NCI-H1417 treated with DMSO at 0.1 percent for 48 hours (cell line): ENCODE measurements at regions not wholly inside any gene's neighbourhood (a gene's known extent, or its start where the extent isn't known, plus 50 kb on each side); places are given as distances from the start of the nearest gene placed in this dataset.

Source experiments
- DNase-seq: peaks from one replicate; lab custom pipeline; 2025; lab: John Stamatoyannopoulos, UW

- no peak for DNase-seq
Measured at GRCh38 chr1:80994038-80994437, 806.7 kb upstream of the ADGRL2 start.

- DNase-seq: no peak
Measured at GRCh38 chr1:80993154-80993980, 807.4 kb upstream of the ADGRL2 start.

- no peak for DNase-seq
Measured at GRCh38 chr1:80989455-80989854, 811.3 kb upstream of the ADGRL2 start.

GRCh38 chr1:80988926-80989325 lies 811.8 kb upstream of the ADGRL2 start:
- DNase-seq: no peak

GRCh38 chr1:80987824-80988223 lies 812.9 kb upstream of the ADGRL2 start:
- DNase-seq: no peak

GRCh38 chr1:80987106-80987505 lies 813.6 kb upstream of the ADGRL2 start:
- DNase-seq: no peak

GRCh38 chr1:80982831-80983230 lies 817.9 kb upstream of the ADGRL2 start:
- no peak for DNase-seq

GRCh38 chr1:80973101-80973500 lies 827.6 kb upstream of the ADGRL2 start:
- no peak for DNase-seq

- no peak for DNase-seq
Measured at GRCh38 chr1:80966266-80966665, 834.5 kb upstream of the ADGRL2 start.

- no peak for DNase-seq
Measured at GRCh38 chr1:80962564-80962963, 838.2 kb upstream of the ADGRL2 start.

- DNase-seq: no peak
Measured at GRCh38 chr1:80961464-80962190, 839.1 kb upstream of the ADGRL2 start.

- no peak for DNase-seq
Measured at GRCh38 chr1:80933346-80933745, 867.4 kb upstream of the ADGRL2 start.

- DNase-seq: no peak
Measured at GRCh38 chr1:80931178-80931577, 869.6 kb upstream of the ADGRL2 start.

- no peak for DNase-seq
Measured at GRCh38 chr1:80929868-80930508, 870.7 kb upstream of the ADGRL2 start.

GRCh38 chr1:80926531-80926930 lies 874.2 kb upstream of the ADGRL2 start:
- no peak for DNase-seq

- no peak for DNase-seq
Measured at GRCh38 chr1:80925130-80925805, 875.5 kb upstream of the ADGRL2 start.

- no peak for DNase-seq
Measured at GRCh38 chr1:80924290-80924689, 876.4 kb upstream of the ADGRL2 start.

- no peak for DNase-seq
Measured at GRCh38 chr1:80922906-80923305, 877.8 kb upstream of the ADGRL2 start.

- DNase-seq: no peak
Measured at GRCh38 chr1:80919426-80919825, 881.3 kb upstream of the ADGRL2 start.

- no peak for DNase-seq
Measured at GRCh38 chr1:80918380-80918779, 882.4 kb upstream of the ADGRL2 start.

GRCh38 chr1:80917826-80918225 lies 882.9 kb upstream of the ADGRL2 start:
- no peak for DNase-seq

GRCh38 chr1:80917225-80917624 lies 883.5 kb upstream of the ADGRL2 start:
- DNase-seq: no peak
